Vagina (tissue), 2 donors: ENCODE measurements at regions not wholly inside any gene's neighbourhood (a gene's known extent, or its start where the extent isn't known, plus 50 kb on each side); places are given as distances from the start of the nearest gene placed in this dataset.

Source experiments
- DNase-seq, 2 donors: peaks; one replicate each; pipeline ENCODE4 v3.0.0-alpha.2; 2017; ENCODE audit errors: extremely low spot score in 2 of 2
- H3K27ac ChIP-seq: fragments of 200-600 bp; sonication (generic); one replicate; pipeline ENCODE4 v1.5.1; 2019
- H3K27me3 ChIP-seq: fragments of 200-600 bp; sonication (generic); one replicate; pipeline ENCODE4 v1.5.1; 2019
- H3K36me3 ChIP-seq, 2 donors: fragments of 200-600 bp; sonication (generic); one replicate each; pipeline ENCODE4 v1.5.1; 2017 to 2019
- H3K4me1 ChIP-seq: fragments of 200-600 bp; sonication (generic); one replicate; pipeline ENCODE4 v1.5.1; 2019
- H3K4me3 ChIP-seq, 2 donors: fragments of 200-600 bp; sonication (generic); 1 replicate in 1 of 2; 2 replicates in 1 of 2; pipeline ENCODE4 v1.5.1; 2016 to 2019
- H3K9me3 ChIP-seq: fragments of 200-600 bp; sonication (generic); one replicate; pipeline ENCODE4 v1.5.1; 2019
- POLR2A ChIP-seq, 2 donors: fragments of 450-650 bp; IDR thresholded peaks; one replicate each; pipeline ENCODE4 v1.6.1; 2017; ENCODE audit warnings: antibody characterized with exemption in 2 of 2, mild to moderate bottlenecking in 2 of 2, moderate library complexity in 2 of 2
- POLR2AphosphoS5 ChIP-seq, 2 donors: sonication (generic); formaldehyde crosslinking; IDR thresholded peaks; one replicate each; pipeline ENCODE4 v1.9.0; 2017; ENCODE audit warnings: antibody characterized with exemption in 2 of 2, mild to moderate bottlenecking in 2 of 2, low read depth in 1 of 2; ENCODE audit not compliant: insufficient read depth in 1 of 2
- intact Hi-C: fragments of 100-400 bp; cut with DNase I; formaldehyde crosslinking; loops from one replicate; pipeline ENCODE4 v1.15.1; 2023
- TF ChIP-seq, protein P1 (sequence below), 3 experiments: fragments of 450-650 bp in 2 of 3; fragments of 200-600 bp in 1 of 3; sonication (generic) in 1 of 3; IDR thresholded peaks; one replicate each; pipeline ENCODE4 v1.5.1; 2017 to 2019; ENCODE audit warnings: antibody characterized with exemption in 3 of 3, mild to moderate bottlenecking in 2 of 3, moderate library complexity in 2 of 3

DNA sequence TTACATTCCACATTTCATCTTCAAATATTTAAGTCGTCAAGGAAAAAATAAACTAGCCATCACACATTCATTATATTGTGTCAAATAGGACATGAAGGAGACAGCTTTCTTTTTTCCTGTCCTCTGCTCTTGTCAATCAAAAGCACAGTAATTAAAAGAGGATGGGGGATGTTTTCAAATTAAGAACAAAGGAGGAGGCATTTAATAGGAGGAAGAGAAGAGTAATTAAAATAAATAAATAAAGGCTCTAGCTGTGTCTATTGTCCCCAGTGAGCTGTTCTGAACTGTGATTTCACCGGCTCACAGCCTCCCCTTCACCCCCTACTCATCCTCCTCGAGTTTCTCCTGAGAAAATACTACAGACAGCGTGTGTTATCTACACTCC, 1377.1 kb upstream of the PIK3C3 start:
- no peaks in the 10 kb centered on the region for H3K27me3 ChIP-seq
- H3K4me1 ChIP-seq = no peaks in the 10 kb centered on the region
- intact Hi-C loops = no loop called here
- no peaks in the 10 kb centered on the region for H3K36me3 ChIP-seq
- TF ChIP-seq POLR2AphosphoS5 (IDR thresholded peaks at IDR 0.05; ENCODE audit: insufficient read depth in 1 of 2, low read depth in 1 of 2) (no peak), POLR2A (IDR thresholded peaks at IDR 0.05) (no peak)
- TF ChIP-seq, protein P1, sequence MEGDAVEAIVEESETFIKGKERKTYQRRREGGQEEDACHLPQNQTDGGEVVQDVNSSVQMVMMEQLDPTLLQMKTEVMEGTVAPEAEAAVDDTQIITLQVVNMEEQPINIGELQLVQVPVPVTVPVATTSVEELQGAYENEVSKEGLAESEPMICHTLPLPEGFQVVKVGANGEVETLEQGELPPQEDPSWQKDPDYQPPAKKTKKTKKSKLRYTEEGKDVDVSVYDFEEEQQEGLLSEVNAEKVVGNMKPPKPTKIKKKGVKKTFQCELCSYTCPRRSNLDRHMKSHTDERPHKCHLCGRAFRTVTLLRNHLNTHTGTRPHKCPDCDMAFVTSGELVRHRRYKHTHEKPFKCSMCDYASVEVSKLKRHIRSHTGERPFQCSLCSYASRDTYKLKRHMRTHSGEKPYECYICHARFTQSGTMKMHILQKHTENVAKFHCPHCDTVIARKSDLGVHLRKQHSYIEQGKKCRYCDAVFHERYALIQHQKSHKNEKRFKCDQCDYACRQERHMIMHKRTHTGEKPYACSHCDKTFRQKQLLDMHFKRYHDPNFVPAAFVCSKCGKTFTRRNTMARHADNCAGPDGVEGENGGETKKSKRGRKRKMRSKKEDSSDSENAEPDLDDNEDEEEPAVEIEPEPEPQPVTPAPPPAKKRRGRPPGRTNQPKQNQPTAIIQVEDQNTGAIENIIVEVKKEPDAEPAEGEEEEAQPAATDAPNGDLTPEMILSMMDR (IDR thresholded peaks at IDR 0.05) = no peak
- no peak for DNase-seq
- H3K4me3 ChIP-seq = no peak overlapping the region
- H3K9me3 ChIP-seq = no peaks in the 10 kb centered on the region
- H3K27ac ChIP-seq = no peak overlapping the region

DNA sequence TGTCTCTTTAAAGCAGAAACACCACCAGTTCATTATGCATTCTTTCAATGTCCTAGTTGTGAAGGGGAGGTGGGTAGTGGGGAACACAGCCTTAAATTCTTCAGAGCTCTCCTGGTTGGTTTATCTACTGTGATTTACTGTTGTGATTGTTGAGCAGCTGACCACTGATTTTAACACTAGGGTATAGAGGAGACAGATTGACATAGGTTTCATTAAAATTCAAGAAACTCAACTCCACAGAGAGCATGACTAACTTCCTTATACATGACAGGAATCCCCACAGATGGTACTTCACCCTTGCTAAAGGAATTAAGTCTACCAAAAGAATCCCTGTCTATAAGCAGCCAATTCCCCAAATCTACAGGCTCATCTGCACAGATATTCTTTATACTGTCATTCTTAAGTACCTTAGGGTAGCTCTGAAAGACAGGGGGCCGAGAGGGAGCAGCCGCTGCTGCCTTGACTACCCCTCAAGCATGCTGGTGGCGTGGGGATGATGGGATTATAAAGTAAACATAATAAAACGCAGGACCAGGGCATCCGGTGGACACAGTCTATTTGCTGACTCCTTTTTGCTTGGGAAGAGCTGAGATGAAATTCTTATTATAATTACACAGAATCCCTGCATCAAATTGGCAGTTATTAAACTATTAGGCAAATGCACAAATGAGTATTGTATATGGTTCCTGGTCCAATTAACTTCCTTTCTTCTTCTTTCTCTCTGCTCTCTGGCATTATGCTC, 1377.6 kb upstream of the PIK3C3 start:
- intact Hi-C loops = no loop called here
- no peak overlapping the region for H3K27ac ChIP-seq
- no peaks in the 10 kb centered on the region for H3K36me3 ChIP-seq
- no peaks in the 10 kb centered on the region for H3K27me3 ChIP-seq
- H3K4me3 ChIP-seq = no peak overlapping the region
- no peak for DNase-seq
- TF ChIP-seq POLR2AphosphoS5 (IDR thresholded peaks at IDR 0.05; ENCODE audit: insufficient read depth in 1 of 2, low read depth in 1 of 2) (no peak), POLR2A (IDR thresholded peaks at IDR 0.05) (no peak)
- TF ChIP-seq, protein P1 (IDR thresholded peaks at IDR 0.05) = no peak
- H3K9me3 ChIP-seq = no peaks in the 10 kb centered on the region
- H3K4me1 ChIP-seq = no peaks in the 10 kb centered on the region

DNA sequence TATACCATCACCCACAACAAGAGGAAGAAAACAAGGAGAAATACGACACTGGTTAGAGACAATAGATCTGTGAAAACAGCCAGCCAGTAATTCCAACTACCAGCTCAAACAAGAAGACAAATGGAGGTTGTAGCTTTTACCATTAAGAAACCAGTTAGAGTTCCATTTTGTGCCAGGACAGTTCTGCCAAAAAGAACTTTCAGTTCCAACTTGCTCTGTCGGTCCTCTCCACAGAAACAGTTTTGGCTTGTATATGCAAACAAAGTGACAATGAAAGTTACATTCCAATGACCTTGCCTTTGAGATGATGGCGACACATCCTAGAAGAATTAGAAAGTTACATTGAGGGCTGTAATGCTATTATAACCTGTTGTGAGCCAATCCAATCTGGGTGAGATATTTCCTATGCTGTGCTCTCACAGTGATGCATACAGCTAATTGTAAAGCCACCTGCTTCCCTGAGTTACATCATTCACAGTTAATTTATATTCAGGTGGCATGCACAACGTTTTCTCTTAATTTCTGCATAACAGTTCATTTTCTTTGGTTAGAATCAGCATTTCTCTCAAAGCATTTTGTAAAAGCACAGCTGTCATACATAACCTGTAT, 1378.4 kb upstream of the PIK3C3 start:
- H3K36me3 ChIP-seq = no peaks in the 10 kb centered on the region
- no peaks in the 10 kb centered on the region for H3K27me3 ChIP-seq
- TF ChIP-seq, protein P1 (IDR thresholded peaks at IDR 0.05) = no peak
- no peak for TF ChIP-seq POLR2A (IDR thresholded peaks at IDR 0.05)
- no peak for TF ChIP-seq POLR2AphosphoS5 (IDR thresholded peaks at IDR 0.05; ENCODE audit: insufficient read depth in 1 of 2, low read depth in 1 of 2)
- no peak overlapping the region for H3K27ac ChIP-seq
- no peak overlapping the region for H3K4me3 ChIP-seq
- DNase-seq = no peak
- H3K4me1 ChIP-seq = no peaks in the 10 kb centered on the region
- no peaks in the 10 kb centered on the region for H3K9me3 ChIP-seq
- intact Hi-C loops = no loop called here

DNA sequence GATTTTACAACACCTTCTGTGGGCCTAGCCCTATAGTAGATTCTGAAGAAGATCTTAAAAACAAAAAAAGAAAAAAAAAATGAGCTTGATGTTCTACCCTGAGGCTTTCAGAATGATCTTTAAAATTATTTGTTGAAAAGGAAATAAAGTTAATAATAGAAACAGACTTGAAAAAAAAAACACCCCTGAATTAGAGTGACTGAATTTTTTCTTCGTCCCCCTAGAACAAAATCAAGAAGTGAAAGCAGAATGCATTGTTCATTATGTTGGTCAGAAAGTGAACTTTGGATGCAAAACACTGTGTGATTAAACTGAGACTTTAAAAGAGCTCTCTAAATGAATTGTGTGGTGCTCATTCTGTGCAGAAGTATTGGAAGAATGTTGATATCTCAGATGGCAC, 1384.4 kb upstream of the PIK3C3 start:
- H3K9me3 ChIP-seq = no peaks in the 10 kb centered on the region
- H3K36me3 ChIP-seq = no peaks in the 10 kb centered on the region
- TF ChIP-seq, protein P1 (IDR thresholded peaks at IDR 0.05) = no peak
- no peak overlapping the region for H3K27ac ChIP-seq
- DNase-seq = no peak
- no peaks in the 10 kb centered on the region for H3K4me1 ChIP-seq
- no peaks in the 10 kb centered on the region for H3K27me3 ChIP-seq
- no peak overlapping the region for H3K4me3 ChIP-seq
- intact Hi-C loops = no loop called here

DNA sequence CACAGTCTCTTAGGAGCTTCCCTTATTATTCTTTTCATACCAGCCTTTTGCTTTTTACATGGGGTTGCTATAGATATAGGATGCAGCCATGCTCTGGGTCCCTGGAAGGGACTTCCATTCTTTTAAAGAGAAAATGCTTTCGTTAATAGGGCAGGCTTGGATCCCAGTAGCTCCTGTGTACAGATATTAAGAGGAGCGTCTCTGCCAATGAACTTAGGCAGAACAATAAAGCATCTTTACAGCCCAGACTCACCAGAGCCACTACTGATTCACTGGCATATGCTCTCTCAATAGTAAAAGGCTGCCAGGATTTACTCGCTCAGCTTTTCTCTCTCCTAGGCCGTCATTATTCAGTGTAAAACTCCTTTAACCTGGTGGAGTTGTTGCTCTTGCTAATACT, 1385.4 kb upstream of the PIK3C3 start:
- no peak for DNase-seq
- Histone ChIP-seq H3K4me1 (no peaks in the 10 kb centered on the region), H3K27ac (no peak overlapping the region), H3K36me3 (no peaks in the 10 kb centered on the region), H3K9me3 (no peaks in the 10 kb centered on the region), H3K27me3 (no peaks in the 10 kb centered on the region), H3K4me3 (no peak overlapping the region)
- no peak for TF ChIP-seq POLR2A (IDR thresholded peaks at IDR 0.05)
- no peak for TF ChIP-seq POLR2AphosphoS5 (IDR thresholded peaks at IDR 0.05; ENCODE audit: insufficient read depth in 1 of 2, low read depth in 1 of 2)
- TF ChIP-seq, protein P1 (IDR thresholded peaks at IDR 0.05) = no peak
- intact Hi-C loops = no loop called here
